ENCODE measurements at regions not wholly inside any gene's neighbourhood (a gene's known extent, or its start where the extent isn't known, plus 50 kb on each side); places are given as distances from the start of the nearest gene placed in this dataset.
A peak's percentile ranks its signal among the peaks of the same experiment; 100 is the strongest.

- DNase-seq (ENCODE audit: low read depth): no peak
Observed at GRCh38 chr10:116792817-116793216, 50.5 kb upstream of the HSPA12A start.

- DNase-seq (ENCODE audit: low read depth): no peak
Observed at GRCh38 chr10:116796469-116796868, 52.8 kb upstream of the ENO4 start.

- peak; percentile 82 for DNase-seq (ENCODE audit: low read depth)
Observed at GRCh38 chr10:116796910-116797513, 52.3 kb upstream of the ENO4 start.

GRCh38 chr10:116798859-116799258 is 50.4 kb upstream of the ENO4 start:
- no peak for DNase-seq (ENCODE audit: low read depth)
